COLO668 (cell line): ENCODE measurements at regions not wholly inside any gene's neighbourhood (a gene's known extent, or its start where the extent isn't known, plus 50 kb on each side); places are given as distances from the start of the nearest gene placed in this dataset.

Source experiments
- DNase-seq: peaks from one replicate; lab custom pipeline; 2025; ENCODE audit not compliant: unreplicated experiment; lab: John Stamatoyannopoulos, UW

DNA sequence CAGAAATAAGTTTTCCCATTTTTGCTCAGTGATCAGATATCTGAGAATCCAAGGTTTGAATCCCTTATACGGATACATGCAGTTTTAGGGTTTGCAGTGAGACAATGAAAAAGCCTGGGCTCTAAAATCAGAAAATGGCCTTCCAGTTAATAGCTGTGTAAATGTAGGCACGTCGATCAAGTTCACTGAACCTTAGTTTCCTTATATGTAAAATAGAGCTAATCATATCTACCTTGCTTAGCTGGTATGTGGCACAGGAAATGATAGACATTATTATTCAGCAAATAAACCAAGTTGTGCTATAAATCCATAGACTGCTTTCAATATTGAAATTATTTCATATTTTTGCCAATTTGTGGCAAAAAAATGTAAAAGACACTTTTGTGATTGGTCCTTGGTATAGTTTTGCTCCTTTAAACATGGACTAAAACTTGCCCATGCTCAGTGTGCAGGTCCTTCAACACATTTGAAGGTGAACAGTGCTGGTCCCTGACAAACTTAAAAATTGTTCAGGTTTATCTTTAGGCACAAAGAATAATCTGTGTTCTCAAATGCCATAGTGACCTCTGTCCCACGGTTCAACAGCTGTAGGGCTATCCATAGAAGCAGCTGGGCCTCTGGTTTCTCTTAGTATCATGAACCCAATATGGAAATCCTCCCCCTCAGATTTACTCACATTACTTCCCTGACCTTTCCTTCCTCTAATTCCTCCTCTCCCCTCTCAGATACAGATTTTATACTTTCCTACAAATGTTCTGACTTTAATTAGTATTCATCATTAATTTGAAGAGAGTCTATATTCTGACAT, 51.0 kb downstream of the CCDC54 start:
- DNase-seq: no peak

- DNase-seq: peak; percentile 45
Measured at GRCh38 chr3:107429320-107430181, 52.3 kb downstream of the CCDC54 start.

- peak; percentile 4 for DNase-seq
Measured at GRCh38 chr3:107430214-107430995, 53.2 kb downstream of the CCDC54 start.

DNA sequence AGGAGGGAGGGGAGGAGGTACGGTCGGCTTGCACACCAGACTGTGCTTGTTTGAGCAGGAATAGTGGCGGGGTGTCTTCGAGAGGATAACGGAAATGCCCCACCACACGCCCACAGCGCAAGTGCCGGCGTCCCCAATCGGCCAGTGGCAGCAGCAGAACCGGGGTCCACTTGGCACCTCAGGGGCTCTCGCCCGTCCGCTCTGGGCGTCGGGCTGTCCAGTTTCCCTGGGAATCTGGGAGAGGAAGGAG, 53.7 kb downstream of the CCDC54 start:
- no peak for DNase-seq

- peak; percentile 69 for DNase-seq
Measured at GRCh38 chr3:107431246-107432012, 54.2 kb downstream of the CCDC54 start.

DNA sequence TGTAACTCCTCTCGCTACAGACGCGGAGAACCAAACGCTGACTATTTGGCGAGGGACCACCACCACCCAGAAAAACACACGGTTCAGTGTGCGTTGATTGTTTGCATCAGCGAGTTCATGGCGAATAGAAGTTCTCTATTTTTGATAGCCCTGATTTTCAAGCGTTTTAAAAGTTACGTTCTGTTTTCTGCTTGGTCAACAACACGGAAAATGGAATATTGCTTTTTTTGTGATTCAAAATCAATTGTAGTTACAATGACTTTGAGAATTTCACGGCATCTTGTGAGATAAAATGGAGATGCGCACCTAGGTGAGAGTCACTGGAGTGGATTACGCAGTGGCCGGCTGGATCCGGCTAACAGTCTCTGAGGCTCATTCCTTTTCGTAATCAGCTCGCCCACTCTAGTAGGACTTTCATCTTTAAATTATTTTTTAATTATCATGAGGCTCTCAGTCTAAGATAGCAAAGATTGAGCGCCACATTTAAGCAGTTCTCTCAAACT, 54.8 kb downstream of the CCDC54 start:
- DNase-seq: peak; percentile 16

DNA sequence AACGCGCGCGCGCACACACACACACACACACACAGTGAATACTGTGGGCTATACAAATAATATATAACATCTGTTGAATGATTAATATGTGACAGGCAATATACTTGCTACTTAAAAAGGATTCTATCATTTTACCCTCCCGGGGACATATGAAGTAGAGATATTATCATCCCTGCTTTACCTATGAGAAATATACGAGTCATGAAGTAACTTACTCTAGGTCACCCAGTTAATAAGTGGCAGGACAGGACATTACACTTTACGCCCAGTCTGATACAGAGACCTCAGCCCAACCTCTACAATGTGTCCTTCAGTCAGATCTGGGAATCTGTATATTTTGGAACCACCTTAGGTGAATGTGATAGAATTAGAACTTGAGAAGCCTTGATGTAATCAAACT, 55.4 kb downstream of the CCDC54 start:
- peak; percentile 4 for DNase-seq

DNA sequence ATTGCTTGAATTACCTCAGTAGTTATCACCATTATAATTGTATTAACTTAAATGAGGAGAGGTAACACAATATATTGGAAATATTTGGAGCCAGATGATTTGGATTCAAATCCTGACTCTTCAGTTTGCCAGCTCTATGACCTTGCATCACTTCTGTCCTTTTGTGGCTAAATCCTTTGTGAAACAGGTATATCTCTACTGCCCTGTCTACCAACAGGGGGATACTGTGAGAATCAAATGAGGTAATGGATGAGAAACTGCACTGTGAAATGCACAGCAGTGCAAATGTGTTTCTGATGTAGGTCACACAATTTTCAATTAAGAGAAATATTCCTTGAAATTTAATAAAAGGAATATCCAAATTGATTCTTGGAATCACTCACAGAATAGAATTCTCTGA, 58.8 kb downstream of the CCDC54 start:
- no peak for DNase-seq

DNA sequence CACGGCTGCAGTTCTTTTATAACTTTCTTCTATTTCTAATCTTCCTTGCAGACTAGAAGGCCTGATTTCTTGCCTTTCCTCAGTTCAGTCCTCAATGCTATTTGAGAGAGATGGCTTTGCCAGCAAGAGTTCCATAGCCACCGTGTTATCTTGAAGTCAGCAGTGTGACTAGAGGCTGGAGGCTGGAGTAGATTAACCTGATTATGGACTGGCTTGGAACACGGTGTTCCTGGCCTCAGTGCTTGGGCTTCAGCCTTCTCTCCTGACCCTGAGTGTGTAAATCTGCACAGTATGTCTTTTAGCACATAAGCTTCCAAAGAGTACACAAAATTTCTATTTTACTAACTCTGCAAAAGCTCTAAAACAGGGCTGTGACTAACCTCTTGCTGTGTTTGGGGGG, 61.4 kb downstream of the CCDC54 start:
- DNase-seq: no peak

DNA sequence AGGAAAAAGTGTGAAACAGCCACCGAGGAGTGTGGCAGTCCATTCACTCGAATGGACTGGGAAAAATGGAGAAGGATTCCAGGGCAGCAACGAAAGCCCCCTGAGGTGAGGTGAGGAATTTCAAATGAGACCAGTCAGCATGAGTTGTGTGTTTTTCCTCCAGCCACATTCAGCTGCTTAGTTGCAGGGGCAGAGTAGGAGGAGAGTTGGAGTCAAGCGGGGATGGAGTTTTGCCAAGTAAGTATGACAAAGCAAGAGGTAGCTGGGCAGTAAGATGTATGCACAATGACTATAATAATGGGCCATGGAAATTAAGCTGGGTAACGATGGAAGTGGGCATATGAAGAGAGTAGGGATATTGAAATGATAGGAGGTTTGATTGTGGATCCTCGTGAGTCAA, 64.4 kb downstream of the CCDC54 start:
- DNase-seq: no peak

GRCh38 chr3:107443461-107443860, 66.2 kb downstream of the CCDC54 start:
- DNase-seq: no peak

DNA sequence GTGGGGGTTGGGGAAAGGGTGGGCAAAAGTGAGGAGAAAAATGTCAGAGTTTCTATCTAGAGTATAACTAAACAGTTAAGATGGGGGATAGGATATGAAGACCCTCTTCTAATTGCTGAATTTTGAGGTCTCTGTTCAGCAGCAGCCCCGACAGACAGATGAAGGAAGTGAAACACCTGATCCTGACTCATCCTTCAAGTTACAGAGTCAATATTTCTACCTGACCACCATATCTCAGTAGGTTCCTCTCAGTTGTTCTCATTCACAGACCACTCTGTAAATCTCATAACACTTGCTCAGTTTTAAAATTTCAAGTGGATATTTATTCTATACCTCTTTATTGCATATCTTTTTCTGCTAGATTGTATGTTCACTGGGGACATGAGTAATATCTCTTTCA, 69.5 kb downstream of the CCDC54 start:
- DNase-seq: no peak

DNA sequence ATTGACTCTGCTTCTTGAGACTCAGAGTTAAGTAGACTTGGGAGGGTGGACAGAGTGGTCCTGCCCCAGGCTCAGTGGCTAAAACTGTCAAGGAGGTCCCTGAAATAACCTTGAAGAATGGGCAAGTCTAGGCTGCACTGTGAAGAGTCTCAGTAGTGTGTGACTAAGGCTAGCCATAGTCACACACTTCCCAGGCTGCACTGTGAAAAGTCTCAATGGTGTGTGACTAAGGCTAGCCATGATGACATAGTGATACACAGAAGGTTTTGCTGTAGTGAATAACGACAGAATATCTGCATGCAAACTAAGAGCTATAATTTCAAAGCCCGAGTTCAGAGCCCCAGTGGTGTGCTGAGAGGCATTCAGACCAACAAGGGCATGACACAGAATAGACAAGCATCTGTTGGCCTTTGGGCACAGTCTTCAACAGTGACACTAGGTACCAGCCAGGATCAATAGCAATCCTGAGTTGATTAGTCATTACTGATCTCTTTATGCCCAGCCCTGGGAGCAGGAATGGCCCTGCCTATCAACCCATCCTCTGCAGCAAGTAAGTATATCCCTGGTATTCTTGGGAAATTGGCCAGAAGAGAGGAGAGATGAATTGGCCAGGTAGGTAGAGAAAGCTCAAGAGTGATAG, 72.4 kb upstream of the BBX start:
- DNase-seq: no peak

- no peak for DNase-seq
Measured at GRCh38 chr3:107452436-107452835, 70.3 kb upstream of the BBX start.

GRCh38 chr3:107453504-107453903, 69.3 kb upstream of the BBX start:
- DNase-seq: no peak

- no peak for DNase-seq
Measured at GRCh38 chr3:107455621-107456020, 67.1 kb upstream of the BBX start.

DNA sequence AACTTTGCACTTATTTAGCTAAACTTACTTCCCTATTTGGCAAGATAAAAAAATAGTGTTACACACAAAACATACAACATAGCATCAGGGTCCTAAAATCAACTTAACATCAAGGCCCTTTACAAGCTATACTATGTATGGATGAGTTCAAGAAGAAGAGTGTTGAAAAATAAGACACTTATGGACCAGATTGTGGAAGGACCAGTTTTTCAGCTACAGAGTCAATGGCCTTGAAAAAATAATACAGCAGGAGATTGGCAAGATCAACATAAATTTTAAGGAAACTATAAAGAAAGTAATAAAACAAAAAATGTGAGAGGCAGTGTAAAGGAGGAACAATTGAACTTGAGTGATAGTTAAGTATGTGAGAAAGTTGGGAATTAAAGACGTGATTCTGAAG, 66.3 kb upstream of the BBX start:
- no peak for DNase-seq

- no peak for DNase-seq
Measured at GRCh38 chr3:107458871-107459270, 63.9 kb upstream of the BBX start.

- DNase-seq: no peak
Measured at GRCh38 chr3:107461721-107462120, 61.0 kb upstream of the BBX start.

DNA sequence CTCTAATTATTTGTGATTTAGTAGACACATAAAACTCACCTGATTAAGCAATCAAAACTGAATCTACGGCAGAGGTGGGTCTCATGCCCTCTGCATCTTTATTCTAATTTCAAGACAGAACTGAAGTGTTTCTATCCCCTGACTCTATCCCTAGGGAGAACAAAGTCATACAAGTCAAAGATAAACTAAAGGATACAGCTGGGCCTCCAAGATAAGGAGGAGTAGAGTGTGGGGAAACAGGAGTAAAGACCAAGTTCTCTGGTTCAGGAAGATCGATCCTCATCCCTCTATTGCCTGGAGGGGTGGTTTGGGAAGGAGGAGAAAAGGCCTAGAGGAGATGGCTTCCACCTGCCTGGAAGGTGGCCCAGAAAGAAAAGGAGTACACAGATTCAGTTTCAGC, 58.7 kb upstream of the BBX start:
- no peak for DNase-seq
